HG03135 (cell line): ENCODE measurements at regions not wholly inside any gene's neighbourhood (a gene's known extent, or its start where the extent isn't known, plus 50 kb on each side); places are given as distances from the start of the nearest gene placed in this dataset.
"Not testable (repeated sequence)": the region's sequence is repeated elsewhere in the genome, so short reads cannot be mapped to it uniquely, and the experiment has no call there.

ENCODE experiments used
- ATAC-seq: cut with Tn5 transposase; IDR thresholded peaks from one replicate; pipeline ENCODE4 v1.9.1; 2021; ENCODE audit warnings: mild to moderate bottlenecking, moderate library complexity; ENCODE audit not compliant: unreplicated experiment

DNA sequence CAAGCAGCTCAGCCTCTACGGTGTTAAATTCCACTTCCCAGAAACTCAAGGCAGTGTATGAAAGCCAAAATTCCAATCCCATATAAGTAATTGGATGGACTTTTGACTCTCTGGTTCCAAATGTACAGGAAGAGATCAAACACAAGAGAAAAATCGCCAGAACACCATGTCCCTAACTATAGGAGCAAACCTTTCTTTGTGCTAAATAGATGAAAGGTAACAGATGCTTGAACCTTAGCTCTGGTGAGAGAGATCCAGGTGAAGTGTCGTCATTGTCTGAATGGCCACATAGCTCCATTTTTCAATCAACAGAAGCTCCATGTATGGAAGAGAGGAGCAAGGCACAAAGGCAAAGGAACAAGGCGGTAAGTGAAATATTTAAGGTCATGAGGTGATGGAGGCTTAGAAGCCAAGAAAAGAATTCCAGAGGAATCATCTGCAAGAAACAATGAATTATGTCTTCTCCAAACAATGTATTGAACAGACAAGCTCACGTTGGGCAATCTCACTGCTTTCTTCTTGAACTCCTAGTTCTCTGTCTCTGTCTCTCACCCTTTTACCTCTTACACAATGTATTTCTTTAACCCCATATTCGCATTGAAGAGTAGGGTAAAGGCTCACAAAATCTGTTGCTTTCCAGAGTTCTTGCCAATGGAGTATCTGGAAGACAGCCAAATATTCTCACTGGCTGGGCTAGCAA is 585.1 kb downstream of the GATA3 start:
- no peak for ATAC-seq

DNA sequence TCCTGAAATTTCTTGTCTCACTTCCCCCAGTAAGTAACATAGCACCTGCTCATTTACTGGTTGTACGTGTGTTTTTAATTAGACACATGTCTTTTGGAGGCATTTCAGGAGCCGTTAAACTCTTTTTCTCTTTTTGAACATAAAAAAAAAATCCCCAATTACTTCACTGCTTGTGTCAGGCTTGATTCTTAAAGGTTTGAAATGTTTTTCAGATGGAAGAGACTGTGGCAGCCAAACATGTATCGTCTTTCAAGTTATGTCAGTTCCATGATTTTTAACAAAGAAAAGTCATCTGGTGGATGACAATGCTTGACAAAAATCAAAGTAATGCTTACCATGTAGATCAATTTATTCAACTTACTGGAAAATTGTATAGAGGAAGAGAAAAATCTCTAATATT is 585.8 kb downstream of the GATA3 start:
- ATAC-seq: no peak

DNA sequence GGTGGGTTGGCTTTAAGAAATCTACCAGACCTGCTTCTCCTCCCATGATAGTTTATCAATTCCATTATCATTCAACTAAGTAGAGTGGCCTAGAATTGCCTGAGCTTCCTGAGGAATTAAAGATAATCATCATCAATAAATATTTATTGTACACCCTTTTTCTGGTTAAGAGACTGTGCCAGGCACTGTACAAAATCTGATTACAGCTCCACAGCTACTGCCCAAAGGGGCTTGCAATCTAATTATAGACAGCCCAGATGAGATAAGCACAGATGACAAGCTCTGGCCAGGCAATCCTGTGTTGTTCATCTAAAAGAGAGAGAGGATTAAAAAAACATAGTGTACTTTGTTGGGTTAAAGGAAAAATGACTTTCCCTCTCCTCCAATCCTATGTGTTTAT is 586.4 kb downstream of the GATA3 start:
- ATAC-seq: no peak

DNA sequence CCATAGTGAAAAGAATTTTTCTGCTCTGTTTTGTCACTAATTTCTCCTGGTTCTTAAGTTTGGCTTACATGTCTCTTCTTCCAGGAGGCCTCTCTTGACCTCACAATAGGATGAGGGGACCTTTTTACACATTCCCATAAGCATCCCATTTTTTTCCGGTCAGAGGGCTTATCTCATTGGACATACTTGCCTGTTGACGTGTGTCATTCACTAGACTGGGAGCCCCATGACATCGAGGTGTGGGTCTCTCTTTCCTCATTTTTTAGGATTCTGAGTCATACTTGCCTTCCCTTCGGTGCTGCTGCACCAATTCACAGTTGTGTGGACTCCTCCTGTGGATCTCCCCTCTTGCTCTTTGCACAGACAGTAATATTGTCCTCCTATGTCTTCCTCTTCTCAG is 601.8 kb downstream of the GATA3 start:
- ATAC-seq: no peak

DNA sequence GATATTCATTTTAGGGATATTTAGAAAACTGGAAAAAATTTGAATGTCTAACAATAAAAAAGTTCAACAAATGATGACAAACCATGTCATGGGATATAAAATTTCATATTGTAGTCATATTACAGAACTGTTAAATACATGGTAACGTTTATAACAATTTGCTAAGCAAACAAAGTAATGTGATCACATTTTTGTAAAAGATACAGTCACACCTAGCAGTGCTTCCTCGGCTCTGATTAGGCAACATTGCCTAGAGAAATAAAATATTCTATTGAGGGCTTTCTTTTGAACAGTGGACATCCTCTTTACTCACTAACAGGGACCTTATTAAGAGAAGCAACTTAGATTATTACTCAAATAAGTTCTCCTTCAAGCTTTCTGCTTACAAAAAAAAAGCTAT is 605.5 kb downstream of the GATA3 start:
- ATAC-seq: no peak

DNA sequence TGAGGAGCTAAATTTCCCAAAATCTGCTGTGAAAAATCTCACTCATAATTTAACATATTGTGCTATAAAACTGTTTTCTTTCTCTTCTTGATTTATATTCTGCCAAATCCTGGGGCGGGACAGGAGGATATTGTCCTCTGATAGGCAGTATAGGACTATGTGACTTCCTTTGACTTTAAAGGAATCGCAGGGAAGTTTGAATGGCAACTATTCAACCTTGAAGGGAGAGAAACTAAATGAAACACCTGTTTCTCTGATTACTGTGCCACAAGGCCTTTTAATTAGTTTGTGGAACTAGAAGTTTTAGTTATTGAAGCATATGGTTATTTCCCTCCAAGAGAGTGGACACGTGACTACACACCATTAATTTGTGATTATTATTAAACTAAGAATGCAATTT is 607.4 kb downstream of the GATA3 start:
- no peak for ATAC-seq

DNA sequence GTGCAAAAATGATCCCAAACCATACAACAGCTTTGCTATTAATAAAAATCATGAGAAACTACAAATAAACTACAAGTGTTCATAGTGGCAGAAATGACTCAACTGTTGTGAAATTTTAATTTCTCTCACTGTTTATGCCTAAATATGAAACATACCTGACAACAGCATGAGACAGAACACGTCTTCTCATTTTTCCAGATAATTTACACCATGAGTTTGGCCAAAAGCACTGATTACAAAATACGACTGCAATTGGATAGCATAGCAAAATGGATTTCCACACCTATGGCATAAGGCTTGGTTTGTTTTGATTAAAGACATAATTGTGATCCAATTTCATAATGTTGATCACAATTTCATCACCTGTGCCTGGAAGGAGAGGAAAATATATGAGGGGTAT is 608.6 kb downstream of the GATA3 start:
- ATAC-seq: no peak

DNA sequence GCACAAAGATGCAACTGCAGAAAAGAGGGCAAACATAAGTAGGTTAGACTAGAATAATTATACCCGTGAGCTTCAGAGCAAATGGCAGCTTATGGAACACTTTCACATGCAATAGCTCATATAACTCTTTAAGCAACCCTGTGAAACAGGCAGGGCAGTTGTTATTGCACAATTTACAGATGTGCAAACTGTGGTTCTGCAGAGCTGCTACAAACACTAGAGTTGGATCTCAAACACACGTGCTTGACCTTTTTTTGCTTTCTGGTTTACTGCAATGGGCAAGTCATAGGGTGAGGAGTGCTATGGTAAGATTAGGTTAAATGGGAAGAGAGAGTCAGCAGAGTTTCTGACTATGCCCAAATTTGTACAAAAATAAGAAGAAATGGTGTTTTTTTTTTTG is 610.8 kb downstream of the GATA3 start:
- no peak for ATAC-seq

DNA sequence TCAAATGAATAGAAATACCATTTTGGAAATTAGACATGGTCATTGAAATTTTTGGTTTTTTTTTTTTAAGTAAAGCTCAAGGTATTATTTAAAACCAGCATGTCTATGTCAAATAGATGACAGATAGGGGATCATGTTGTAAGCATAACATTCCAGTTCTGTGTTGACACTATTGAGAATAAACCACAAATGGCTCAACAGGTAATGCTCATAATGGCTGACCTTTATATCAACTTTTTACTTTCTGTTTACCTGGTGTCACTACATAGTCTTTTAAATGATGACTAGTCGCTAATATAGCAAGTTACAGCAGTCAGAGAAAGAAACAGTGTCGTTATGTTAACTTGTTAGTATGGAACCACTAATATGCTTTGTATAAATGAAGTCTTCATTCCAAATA is 616.0 kb downstream of the GATA3 start:
- no peak for ATAC-seq

DNA sequence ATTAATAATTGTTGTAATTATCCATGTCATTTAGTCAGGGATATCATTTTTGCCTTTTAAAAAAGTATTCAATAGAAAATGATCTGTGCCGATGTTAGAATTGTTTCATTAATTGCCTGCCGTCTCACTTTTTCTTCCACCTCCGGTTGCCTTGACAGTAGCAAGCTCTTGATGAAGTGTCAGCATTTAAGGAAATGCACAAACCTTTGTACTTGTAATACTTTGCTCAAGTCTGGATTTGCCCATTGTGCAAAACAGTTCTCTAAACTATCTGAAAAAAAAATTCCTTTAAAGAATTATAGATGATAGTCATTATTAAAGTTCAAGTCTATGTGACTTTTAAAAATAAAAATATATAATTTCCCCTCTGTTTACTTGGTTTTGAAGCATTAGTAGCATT is 619.7 kb downstream of the GATA3 start:
- no peak for ATAC-seq

DNA sequence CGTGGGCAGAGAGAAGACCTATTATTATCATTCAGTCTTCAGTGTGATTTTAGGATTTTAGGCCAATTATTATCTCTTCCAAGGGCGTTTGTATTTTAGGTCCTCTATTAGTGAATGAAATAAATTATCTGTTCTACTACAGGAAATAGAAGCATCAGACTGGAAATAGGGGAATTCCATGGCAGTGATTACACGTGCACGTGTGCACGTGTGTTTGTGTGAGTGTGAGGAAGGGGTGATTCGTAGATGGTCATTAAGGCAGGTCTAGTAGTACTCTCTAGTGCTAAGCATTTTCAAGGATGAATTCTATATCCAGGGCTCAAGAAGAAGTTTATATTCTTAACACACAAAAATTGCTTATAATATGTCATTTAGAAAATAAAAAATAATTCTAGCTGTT is 623.2 kb downstream of the GATA3 start:
- ATAC-seq: no peak

DNA sequence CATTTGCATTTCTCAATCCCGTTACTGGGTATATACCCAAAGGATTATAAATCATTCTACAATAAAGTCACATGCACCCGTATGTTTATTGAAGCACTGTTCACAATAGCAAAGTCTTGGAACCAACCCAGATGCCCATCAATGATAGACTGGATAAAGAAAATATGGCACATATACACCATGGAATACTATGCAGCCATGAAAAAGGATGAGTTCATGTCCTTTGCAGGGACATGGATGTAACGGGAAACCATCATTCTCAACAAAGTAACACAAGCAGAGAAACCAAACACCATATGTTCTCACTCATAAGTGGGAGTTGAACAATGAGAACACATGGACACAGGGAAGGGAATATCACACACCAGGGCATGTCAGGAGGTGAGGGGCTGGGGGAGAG is 630.4 kb downstream of the GATA3 start:
- not testable (repeated sequence) for ATAC-seq

DNA sequence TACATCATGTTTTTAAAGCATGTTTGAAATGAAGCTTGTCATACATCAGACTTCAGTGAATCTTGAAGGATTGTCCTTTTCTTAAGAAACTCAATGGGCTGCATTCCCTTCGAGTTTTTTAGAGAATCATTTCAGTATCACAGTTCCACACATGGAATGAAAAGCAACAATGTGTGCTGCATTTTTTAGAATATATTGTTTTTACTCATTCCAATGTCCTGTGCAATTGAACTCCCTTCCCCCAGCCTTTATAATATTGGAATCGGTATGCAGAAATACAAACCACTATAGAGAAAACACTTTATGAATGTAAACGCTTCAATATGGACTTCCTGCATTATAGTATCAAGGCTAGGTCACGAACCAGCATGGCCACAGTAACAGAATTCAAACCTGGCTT is 634.4 kb downstream of the GATA3 start:
- ATAC-seq: no peak

DNA sequence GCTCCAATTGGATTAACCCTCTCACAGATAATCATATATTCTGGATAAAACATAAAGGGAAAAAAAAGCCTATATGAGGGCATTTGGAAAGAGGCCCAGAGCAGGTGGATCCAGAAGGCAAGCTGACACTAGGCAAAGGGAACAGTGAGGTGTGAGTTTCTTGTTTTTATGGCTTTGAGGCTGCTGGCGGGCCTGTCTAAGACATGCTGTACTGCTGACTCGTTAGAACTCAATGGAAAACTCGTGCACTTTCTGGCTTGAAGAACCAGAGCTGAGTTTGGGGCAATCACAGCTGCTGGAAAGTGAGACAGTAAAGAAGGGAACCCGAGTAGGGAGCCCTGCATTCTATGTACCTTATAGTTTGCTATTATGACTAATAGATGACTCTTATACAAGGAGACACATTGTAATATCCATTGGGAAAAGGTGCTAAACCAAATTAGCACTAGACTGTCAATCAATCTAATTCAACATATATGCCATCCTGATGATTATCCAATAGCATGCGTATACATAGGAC is 637.1 kb downstream of the GATA3 start:
- ATAC-seq: no peak

DNA sequence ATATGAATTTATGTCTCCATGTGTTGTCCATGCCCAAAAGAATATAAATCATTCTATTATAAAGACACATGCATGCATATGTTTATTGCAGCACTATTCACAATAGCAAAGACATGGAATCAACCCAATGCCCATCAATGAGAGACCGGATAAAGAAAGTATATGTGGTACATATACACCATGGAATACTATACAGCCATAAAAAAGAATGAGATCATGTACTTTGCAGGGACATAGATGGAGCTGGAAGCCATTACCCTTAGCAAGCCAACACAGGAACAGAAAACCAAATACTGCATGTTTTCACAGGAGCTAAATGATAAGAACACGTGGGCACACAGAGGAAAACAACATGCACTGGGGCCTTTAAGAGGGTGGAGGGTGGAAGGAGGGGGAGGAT is 639.1 kb downstream of the GATA3 start:
- not testable (repeated sequence) for ATAC-seq

DNA sequence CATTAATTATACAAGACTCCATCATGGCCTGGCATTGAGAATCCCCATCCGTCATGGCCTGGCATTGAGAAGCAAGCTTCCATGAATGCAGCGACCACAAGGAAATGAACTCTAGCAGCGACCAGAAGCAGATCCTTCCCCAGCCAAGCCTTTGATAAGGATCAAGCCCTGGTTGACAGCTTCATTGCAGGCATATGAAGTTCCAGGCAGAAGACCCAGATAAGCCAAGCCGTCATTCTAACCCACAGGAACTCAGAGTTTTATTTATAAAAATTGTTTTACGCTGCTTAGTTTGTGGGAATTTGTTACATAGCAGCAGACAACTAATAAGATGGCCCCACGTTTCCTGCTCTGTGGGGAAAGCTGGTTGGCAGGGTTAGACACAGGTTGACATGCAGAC is 642.3 kb downstream of the GATA3 start:
- ATAC-seq: no peak

DNA sequence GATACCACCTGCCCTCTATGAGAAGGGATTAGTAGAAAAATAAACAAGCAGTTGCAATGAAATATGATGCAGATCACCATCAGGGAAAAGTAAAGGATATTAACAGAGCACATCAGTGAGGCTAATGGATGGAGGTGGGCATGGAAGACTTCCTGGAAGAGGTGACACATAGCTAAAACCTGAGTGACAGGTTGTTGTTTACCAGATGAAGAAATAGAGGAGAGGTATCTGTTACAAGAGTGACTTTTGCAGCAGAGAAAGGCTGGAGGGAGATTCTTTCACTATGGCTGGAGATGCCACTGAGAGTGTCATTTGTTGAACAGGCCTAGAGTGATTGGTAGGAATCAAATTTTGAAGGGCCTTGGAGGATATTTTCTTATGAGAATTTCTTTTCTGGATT is 646.2 kb downstream of the GATA3 start:
- no peak for ATAC-seq

DNA sequence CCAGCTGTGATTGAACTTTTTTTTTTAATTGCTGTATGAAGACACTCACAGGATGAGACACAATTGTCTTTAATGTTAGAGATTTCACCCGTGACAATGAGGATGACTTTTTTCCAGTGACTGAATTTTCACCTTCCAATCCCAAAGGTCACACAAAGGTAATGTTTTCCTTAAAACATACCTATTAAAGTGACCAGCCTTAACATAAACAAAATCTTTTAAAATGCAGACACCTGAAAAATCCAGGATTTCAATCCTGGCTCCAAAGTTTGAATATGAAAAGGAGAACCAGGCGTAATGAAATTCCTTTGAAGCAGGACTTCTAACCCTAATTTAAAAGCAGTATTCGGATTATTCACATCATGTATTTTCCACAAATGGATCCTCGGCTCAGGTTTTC is 647.7 kb downstream of the GATA3 start:
- ATAC-seq: no peak

DNA sequence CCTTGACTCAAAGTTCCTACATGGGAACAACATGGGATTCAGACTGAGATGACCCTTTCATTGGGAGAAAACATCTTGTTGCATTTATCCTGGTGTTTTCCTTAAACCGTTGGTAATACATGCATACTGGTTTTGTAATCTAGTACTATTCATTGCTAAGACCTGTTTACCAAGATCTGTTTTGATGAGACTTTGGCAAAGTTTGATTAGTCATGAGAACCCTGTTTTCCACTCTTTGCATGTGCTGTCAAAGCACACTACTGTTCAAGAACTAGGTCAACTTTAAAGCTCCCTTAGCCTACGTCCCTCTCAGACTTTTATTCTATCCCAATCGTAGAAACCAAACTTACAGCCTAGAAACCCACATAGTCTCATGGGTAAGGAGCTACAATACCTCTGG is 650.9 kb downstream of the GATA3 start:
- ATAC-seq: no peak

DNA sequence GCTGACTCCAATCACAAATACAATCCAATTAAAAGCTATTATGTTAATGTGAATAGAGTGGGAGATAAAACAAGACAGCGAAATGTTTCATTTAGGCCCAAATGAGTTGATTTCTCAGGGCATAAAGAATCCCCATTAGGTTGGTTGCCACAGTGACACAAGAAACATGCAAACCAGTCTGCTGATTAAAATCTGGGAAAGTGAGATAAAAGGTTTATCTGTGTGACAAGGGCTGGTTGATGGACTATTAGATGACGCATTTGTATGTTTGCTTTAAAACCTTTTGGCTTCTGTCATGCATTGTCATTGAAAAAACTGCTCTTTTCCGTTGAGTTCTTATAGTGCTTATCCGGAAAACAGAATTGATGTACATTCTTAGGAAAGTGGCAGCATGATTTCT is 658.2 kb downstream of the GATA3 start:
- ATAC-seq: no peak

DNA sequence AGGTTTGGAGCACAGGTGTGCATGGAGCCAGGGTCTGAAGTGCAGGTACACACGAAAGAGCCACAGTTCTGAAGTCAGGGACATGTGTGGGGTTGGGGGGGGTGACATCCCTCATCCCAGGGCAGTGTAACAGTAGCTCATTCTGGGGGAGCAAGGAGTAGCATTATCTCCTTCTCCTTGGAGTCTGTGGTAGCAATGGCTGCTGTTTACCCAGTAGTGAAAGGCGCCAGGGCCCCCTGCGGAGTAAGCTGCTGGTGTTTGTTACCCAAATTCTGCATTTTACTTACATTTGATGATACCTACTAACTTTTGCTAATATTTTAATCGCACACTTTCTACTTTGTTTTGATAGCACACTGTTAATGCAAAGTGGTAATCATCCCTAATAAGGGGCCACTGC is 665.5 kb downstream of the GATA3 start:
- ATAC-seq: no peak

DNA sequence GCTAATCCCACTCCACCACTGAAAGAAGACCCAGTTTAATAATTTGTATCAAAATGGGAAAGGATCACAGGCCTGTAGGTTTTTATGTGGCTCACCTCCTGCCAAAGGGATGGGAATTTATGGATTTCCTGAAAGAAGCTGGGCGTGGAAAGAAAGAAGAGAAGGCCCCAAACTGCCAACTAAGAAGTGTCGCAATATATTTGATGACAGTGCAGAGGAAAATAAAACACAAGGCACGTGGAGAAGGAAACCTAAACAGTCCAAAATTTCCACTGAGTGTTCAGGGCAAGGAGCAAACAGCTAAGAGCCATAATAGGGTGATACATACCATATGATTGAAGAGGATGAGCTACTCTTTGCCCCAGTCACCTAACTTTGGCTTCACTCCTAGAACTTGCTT is 667.2 kb downstream of the GATA3 start:
- ATAC-seq: no peak

DNA sequence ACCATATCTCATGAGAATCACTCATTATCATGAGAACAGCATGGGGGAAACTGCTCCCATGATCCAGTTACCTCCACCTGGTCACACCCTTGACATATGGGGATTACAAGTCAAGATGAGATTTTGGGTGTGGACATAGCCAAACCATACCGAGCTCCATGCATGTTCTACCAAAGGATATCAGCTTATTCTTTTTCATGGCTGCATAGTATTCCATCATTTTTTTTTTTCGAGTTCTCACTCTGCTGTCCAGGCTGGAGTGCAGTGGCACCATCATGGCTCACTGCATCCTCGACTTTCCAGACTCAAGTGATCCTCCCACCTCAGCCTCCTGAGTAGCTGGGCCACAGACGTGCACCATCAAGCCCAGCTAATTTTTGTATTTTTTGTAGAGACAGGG is 668.3 kb downstream of the GATA3 start:
- ATAC-seq: no peak
